Common myeloid progenitor, CD34-positive (primary cell): ENCODE measurements at regions not wholly inside any gene's neighbourhood (a gene's known extent, or its start where the extent isn't known, plus 50 kb on each side); places are given as distances from the start of the nearest gene placed in this dataset.
A peak's percentile ranks its signal among the peaks of the same experiment; 100 is the strongest.
"Not testable (repeated sequence)": the region's sequence is repeated elsewhere in the genome, so short reads cannot be mapped to it uniquely, and the experiment has no call there.

Experiments used
- CTCF ChIA-PET: fragments of 350-600 bp; sonication (Branson Sonifier 250); formaldehyde crosslinking; loops from one replicate; lab custom pipeline; 2021; ENCODE audit warnings: antibody characterized with exemption; lab: Charles Lee
- POLR2A ChIA-PET: fragments of 350-600 bp; sonication (Branson Sonifier 250); formaldehyde crosslinking; loops from one replicate; lab custom pipeline; 2021; ENCODE audit warnings: antibody characterized with exemption; lab: Charles Lee
- DNase-seq, 3 donors: peaks; one replicate each; pipeline versions ENCODE4 v3.0.0 to v3.0.0-alpha.2; 2013
- H3K27ac ChIP-seq, 2 experiments: 1 replicate in 1 of 2; 2 replicates in 1 of 2; pipeline ENCODE4 v1.7.0; 2013; ENCODE audit warnings: inconsistent platforms in 2 of 2, low read length in 2 of 2, mild to moderate bottlenecking in 2 of 2, low read depth in 1 of 2, moderate library complexity in 1 of 2; ENCODE audit not compliant: severe bottlenecking in 2 of 2, insufficient read depth in 1 of 2, poor library complexity in 1 of 2
- H3K27me3 ChIP-seq, 5 experiments: replicated peaks in 2 of 5; 1 replicate in 3 of 5; 2 replicates in 2 of 5; pipeline versions ENCODE4 v1.6.1 to v1.7.0; 2013; ENCODE audit warnings: low read length in 4 of 5, mild to moderate bottlenecking in 2 of 5, moderate library complexity in 2 of 5, inconsistent platforms in 1 of 5; ENCODE audit not compliant: insufficient read depth in 5 of 5, control insufficient read depth in 4 of 5
- H3K36me3 ChIP-seq, 4 experiments: 1 replicate in 2 of 4; 2 replicates in 2 of 4; pipeline versions ENCODE4 v1.6.1 to v1.7.0; 2013; ENCODE audit warnings: low read length in 3 of 4, control low read depth in 1 of 4, mild to moderate bottlenecking in 1 of 4; ENCODE audit not compliant: control insufficient read depth in 4 of 4, insufficient read depth in 4 of 4
- H3K4me1 ChIP-seq, 4 experiments: 1 replicate in 3 of 4; 2 replicates in 1 of 4; pipeline versions ENCODE4 v1.6.1 to v1.7.1; 2013; ENCODE audit warnings: low read length in 3 of 4, mild to moderate bottlenecking in 3 of 4, control low read depth in 1 of 4, inconsistent platforms in 1 of 4, moderate library complexity in 1 of 4; ENCODE audit not compliant: control insufficient read depth in 4 of 4, insufficient read depth in 4 of 4; ENCODE audit errors: control extremely low read depth in 1 of 4
- H3K4me3 ChIP-seq, 7 experiments: 1 replicate in 4 of 7; 2 replicates in 3 of 7; pipeline versions ENCODE4 v1.5.1 to v1.7.0; 2013; ENCODE audit warnings: mild to moderate bottlenecking in 7 of 7, low read length in 6 of 7, moderate library complexity in 6 of 7, inconsistent platforms in 2 of 7, low read depth in 2 of 7, control low read depth in 1 of 7; ENCODE audit not compliant: insufficient read depth in 4 of 7, control insufficient read depth in 1 of 7; ENCODE audit errors: extremely low read depth in 1 of 7
- H3K9me3 ChIP-seq, 5 experiments: 1 replicate in 4 of 5; 2 replicates in 1 of 5; pipeline versions ENCODE4 v1.6.1 to v1.7.1; 2013; ENCODE audit warnings: low read length in 4 of 5, mild to moderate bottlenecking in 2 of 5, inconsistent platforms in 1 of 5, low read depth in 1 of 5, moderate library complexity in 1 of 5; ENCODE audit not compliant: control insufficient read depth in 4 of 5, insufficient read depth in 2 of 5; ENCODE audit errors: control extremely low read depth in 1 of 5
- WGBS: methylation state at CpG from one replicate; pipeline ENCODE4 v1.1.5; 2013; ENCODE audit not compliant: insufficient coverage; 5-methylcytosine and 5-hydroxymethylcytosine counted together

DNA sequence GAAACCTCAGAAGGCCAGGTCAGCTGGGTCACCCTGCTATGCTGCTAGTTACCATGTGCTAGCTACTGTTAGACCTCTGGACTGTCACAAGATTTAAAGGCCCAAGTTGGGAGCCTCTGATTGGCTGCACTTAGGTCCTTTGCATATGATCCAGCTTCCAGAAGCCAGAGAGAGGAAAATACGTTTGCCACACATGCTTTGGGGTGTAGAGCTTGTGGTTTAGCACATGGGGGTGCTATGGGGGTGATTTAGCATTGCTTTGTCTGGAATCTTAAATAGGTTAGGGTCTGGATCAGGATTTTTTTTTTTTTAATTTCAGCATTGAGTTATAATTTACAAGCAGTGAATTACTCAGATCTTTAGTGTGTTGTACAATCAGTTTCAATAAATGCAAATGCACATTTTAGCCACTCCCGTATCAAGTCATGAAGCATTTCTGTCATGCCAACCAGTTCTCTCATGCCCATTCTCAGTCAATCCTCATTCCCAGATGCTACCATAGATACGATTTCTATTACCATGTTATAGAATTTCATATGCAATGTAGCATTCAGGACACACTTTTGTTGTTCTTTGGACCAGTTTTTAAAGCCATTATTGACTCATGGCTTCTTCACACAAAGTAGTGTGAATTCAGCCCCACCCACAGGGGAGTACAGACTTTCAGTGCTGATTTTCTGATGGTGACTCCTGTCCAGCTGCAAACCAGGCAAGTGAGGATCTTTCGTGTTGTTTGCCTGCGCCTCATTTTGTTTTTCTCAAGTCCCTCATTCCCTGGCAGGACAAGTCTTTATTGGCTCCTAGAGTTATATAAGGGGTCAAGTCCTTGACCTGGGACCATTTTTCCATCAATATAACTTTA is 250.4 kb downstream of the LRRC70 start:
- no peak for DNase-seq
- WGBS: 79% methylated on average over 5 of the region's 5 CpGs
- Histone ChIP-seq H3K4me3 (no peak overlapping the region), H3K36me3 (no peaks in the 10 kb centered on the region), H3K27me3 (no peaks in the 10 kb centered on the region), H3K9me3 (peaks cover 0 to 4% (median 0%) of the 10 kb centered on the region in 5 experiments), H3K4me1 (no peaks in the 10 kb centered on the region), H3K27ac (no peak overlapping the region)
- ChIA-PET POLR2A (no interaction called here), CTCF (no interaction called here)

DNA sequence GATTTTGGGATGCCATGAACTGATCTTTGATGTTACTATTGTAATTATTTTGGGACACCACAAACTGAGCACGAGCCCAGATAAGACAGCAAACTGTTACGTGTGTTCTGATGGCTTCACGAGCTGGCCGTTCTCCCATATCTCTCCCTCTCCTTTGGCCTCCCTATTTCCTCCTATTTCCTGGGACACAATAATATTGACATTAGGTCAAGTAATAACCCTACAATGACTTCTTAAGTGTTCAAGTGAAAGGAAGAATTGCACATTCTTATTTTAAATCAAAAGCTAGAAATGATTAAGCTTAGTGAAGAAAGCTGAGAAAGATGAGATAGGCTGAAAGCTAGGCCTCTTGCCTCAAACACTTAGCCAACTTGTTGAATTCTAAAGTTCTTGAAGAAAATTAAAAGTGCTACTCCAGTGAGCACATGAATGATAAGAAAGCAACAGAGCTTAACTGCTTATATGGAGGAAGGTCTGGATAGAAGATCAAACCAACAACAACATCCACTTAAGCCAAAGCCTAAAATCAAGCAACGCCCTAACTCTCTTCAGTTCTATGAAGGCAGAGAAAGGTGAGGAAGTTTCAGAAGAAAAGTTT is 247.1 kb downstream of the LRRC70 start:
- ChIA-PET POLR2A (no interaction called here), CTCF (no interaction called here)
- H3K9me3 ChIP-seq: no peaks in the 10 kb centered on the region
- 91% methylated on average over 4 of the region's 5 CpGs for whole genome bisulfite sequencing
- H3K27ac ChIP-seq: no peak overlapping the region
- H3K27me3 ChIP-seq: no peaks in the 10 kb centered on the region
- no peaks in the 10 kb centered on the region for H3K4me1 ChIP-seq
- no peak for DNase-seq
- no peak overlapping the region for H3K4me3 ChIP-seq
- no peaks in the 10 kb centered on the region for H3K36me3 ChIP-seq

DNA sequence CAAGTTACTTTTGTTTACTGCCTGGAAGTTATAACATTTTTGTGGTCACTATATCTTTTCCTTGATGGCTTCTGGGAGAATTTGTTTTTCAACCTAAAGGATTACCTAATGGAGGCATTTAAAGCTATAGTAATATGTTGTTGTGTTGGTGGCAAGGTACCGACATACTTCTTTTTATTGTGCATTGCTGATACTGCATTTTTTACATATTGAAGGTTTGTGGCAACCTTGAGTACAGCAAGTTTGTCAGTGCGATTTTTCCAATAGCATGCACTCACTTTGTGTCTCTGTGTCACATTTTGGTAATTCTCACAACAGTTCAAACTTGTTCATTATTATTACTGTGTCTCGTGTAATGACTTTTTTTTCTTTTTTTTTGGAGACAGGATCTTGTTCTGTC is 246.3 kb downstream of the LRRC70 start:
- Histone ChIP-seq H3K36me3 (no peaks in the 10 kb centered on the region), H3K9me3 (no peaks in the 10 kb centered on the region), H3K4me1 (no peaks in the 10 kb centered on the region), H3K27me3 (no peaks in the 10 kb centered on the region), H3K27ac (no peak overlapping the region), H3K4me3 (no peak overlapping the region)
- no peak for DNase-seq
- POLR2A ChIA-PET: no interaction called here
- WGBS: 100% methylated on average over 1 of the region's 3 CpGs
- CTCF ChIA-PET: no interaction called here

DNA sequence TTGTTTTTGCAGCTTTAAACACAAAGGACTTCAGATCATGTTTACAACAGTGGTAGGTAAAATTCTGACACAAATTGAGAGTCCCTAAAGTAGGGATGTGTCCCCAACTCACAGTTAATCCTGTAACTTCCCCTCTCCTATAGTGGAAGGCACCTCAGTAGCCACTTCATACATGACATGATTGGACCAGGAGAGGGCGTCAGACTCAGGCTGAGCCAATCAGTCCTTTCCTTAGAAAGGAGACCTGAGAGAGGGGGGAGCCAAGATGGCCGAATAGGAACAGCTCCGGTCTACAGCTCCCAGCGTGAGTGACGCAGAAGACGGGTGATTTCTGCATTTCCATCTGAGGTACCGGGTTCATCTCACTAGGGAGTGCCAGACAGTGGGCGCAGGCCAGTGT is 238.4 kb downstream of the LRRC70 start:
- H3K27me3 ChIP-seq, POLR2A ChIA-PET, H3K4me3 ChIP-seq, H3K36me3 ChIP-seq, DNase-seq, H3K27ac ChIP-seq, CTCF ChIA-PET, H3K4me1 ChIP-seq, H3K9me3 ChIP-seq: not testable (repeated sequence)
- WGBS: no CpG with 5 or more reads among the region's 8 CpGs

DNA sequence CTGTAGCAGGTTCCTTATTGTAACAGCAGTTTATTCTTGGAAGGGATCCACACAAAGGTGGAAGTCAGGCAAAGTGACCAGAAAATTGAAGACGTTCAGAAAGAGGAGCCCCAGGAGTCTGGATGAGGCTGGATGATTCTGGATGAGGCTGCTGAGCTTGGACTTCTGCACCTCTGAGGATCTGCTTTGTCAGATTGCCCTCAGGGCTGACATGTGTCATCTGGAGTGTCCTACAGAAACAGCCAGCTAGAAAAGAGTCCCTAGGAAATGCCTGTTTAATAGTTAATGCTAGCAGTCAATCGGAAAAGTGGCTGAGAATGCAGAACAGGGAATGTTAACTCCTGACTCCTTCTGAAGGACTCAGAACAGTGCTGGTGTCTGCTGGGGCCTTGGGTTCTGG is 236.4 kb downstream of the LRRC70 start:
- H3K9me3 ChIP-seq: no peaks in the 10 kb centered on the region
- ChIA-PET POLR2A (no interaction called here), CTCF (no interaction called here)
- no peaks in the 10 kb centered on the region for H3K36me3 ChIP-seq
- DNase-seq: no peak
- H3K4me1 ChIP-seq: no peaks in the 10 kb centered on the region
- WGBS: 88% methylated on average over 1 of the region's 2 CpGs
- no peaks in the 10 kb centered on the region for H3K27me3 ChIP-seq
- no peak overlapping the region for H3K27ac ChIP-seq
- H3K4me3 ChIP-seq: no peak overlapping the region

DNA sequence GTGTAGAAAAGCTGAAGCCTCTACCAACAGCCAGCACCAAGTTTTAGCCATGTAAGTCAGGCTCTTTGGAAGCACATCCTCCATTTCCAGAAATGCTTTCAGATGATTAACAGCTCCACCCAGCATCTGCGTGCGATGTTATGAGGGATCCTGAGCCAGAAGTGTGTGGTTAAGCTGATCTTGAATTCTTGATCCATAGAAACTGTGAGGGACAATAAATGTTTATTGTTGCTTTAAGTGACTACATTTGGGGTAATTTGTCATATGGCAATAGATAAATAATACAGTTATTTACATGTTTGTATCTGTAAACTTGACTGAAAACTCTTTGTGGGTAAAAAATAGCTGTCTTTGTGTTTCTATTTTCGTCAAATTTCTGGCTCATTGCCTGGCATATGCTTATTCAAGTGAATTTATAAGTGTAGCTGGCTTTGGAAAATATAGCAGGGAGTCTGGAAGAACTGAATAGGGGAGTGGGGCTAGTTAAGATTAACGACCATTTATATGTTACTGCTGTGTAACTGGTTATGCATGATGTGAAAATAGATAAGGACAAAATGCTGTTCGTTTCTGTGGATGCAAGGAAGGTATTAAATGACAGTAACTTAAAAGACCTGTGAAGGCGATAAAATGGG is 234.1 kb downstream of the LRRC70 start:
- DNase-seq: no peak
- Histone ChIP-seq H3K4me3 (no peak overlapping the region), H3K27ac (no peak overlapping the region), H3K36me3 (no peaks in the 10 kb centered on the region), H3K27me3 (no peaks in the 10 kb centered on the region), H3K9me3 (no peaks in the 10 kb centered on the region), H3K4me1 (no peaks in the 10 kb centered on the region)
- 85% methylated on average over 4 of the region's 6 CpGs for WGBS
- CTCF ChIA-PET: no interaction called here
- POLR2A ChIA-PET: no interaction called here

DNA sequence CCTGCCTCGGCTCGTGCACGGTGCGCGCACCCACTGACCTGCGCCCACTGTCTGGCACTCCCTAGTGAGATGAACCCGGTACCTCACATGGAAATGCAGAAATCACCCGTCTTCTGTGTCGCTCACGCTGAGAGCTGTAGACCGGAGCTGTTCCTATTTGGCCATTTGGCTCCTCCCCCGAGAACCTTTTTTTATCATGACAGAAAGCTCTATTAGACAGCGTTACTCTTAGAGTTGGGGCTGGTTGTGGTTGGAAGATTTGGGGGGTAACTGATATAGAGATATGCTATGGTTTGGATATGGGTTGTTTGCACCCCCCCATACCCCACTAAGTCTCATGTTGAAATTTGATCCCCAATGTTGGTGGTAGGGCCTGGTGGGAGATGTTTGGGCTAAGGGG is 226.2 kb downstream of the LRRC70 start:
- POLR2A ChIA-PET, CTCF ChIA-PET, H3K36me3 ChIP-seq, H3K4me1 ChIP-seq, H3K27me3 ChIP-seq, H3K9me3 ChIP-seq, H3K27ac ChIP-seq: not testable (repeated sequence)
- H3K4me3 ChIP-seq: peak overlapping the region in 2 of 7 experiments; percentile 11 to 67
- 64% methylated on average over 11 of the region's 13 CpGs for WGBS
- DNase-seq: peak in 1 of 3 donors; percentile 46
